GM19035 (cell line): ENCODE measurements at regions not wholly inside any gene's neighbourhood (a gene's known extent, or its start where the extent isn't known, plus 50 kb on each side); places are given as distances from the start of the nearest gene placed in this dataset.
A peak's percentile ranks its signal among the peaks of the same experiment; 100 is the strongest.
"Not testable (repeated sequence)": the region's sequence is repeated elsewhere in the genome, so short reads cannot be mapped to it uniquely, and the experiment has no call there.

ENCODE experiments used
- ATAC-seq: cut with Tn5 transposase; IDR thresholded peaks from one replicate; pipeline ENCODE4 v1.9.1; 2021; ENCODE audit not compliant: unreplicated experiment

DNA sequence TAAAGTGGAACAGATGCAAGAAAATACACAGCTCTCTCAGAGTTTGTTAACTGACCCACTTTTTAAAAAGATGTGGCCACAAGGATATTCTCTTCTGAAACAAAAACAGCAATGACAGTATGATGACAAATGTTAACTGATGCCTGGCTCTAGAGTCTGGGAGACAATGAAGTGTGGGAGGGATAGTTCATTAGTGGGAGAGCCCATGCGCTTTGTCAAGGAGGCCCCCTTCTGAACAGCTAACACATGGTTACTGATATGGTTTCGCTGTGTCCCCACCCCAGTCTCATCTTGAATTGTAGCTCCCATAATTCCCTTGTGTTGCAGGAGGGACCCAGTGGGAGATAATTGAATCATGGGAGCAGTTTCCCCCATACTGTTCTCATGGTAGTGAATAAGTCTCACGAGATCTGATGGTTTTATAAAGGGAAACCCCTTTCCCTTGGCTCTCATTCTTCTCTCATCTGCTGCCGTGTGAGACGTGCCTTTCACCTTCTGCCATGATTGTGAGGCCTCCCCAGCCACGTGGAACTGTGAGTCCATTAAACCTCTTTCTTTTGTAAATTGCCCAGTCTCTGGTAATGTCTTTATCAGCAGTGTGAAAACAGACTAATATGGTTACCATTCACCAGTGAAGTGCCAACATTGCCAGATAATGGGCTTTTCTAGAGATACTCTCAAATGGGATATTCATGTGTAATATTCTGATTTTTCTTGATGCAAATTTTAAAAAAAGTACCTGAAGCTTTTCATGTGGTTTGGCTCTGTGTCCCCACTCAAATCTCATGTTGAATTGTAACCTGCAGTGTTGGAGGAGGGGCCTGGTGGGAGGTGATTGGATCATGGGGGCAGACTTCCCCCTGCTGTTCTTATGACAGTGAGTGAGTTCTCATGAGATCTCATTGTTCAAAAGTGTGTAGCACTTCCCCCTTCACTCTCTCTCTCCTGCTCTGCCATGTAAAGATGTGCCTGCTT, 435.8 kb downstream of the SHISA9 start:
- not testable (repeated sequence) for ATAC-seq

DNA sequence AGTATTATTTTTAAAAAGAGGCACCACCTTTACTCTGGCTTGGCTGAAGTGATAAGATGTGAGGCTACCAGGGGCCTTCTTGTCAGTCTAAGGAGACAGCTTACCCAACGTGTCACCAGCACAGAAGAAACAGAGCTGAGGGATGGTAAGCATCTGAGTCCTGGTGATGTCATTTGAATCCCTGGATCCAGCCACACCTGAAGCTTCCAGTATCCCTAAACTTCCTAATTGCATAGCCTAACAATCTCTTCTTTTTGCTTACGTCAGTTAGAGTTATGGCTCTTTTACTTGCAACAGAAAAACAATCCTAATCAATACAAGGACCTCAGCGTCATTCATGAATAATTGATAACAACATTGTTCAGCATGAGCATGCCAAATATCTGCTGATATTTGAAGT, 436.6 kb downstream of the SHISA9 start:
- no peak for ATAC-seq

- ATAC-seq, result no peak
Measured at GRCh38 chr16:13342675-13343074, 441.3 kb downstream of the SHISA9 start.

GRCh38 chr16:13344001-13344400, 442.6 kb downstream of the SHISA9 start:
- no peak for ATAC-seq

GRCh38 chr16:13348416-13348815, 447.0 kb downstream of the SHISA9 start:
- ATAC-seq, result no peak

DNA sequence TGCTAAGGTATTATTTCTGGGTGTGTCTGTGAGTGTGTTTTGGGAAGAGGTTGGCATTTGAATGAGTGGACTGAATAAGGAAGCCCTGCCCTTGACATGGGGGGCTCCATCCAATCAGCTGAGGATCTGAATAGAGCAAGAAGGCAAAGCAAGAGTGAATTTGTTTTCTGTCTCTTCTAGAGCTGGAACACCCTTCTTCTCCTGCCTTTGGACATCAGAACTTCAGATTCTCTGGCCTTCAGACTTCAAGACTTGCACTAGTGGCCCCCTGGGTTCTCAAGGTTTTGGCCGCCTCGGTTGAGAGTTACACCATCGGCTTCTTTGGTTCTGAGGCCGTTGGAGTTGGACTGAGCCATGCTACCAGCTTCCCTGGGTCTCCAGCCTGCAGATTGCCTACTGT, 448.6 kb downstream of the SHISA9 start:
- ATAC-seq, result no peak

DNA sequence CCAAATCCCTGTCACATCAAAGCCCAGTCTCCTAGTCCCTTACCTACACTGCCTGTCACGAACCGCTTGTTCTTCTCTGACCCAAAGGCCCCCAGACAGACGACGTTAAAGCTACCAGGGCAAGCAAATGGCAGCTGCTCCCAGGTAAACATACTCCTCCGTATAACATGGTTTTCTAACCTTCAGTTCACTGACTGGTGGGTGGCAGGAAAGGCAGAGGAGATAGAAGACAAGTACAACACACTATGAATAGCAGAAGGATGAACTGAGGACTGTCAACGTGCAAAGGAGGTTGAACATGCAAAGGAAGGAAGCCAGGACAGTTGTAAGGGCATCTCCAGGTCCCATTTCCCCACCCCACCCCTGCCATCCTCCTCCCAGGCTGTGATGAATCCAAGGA, 449.8 kb downstream of the SHISA9 start:
- ATAC-seq, result no peak

GRCh38 chr16:13351601-13352217, 450.3 kb downstream of the SHISA9 start:
- no peak for ATAC-seq

DNA sequence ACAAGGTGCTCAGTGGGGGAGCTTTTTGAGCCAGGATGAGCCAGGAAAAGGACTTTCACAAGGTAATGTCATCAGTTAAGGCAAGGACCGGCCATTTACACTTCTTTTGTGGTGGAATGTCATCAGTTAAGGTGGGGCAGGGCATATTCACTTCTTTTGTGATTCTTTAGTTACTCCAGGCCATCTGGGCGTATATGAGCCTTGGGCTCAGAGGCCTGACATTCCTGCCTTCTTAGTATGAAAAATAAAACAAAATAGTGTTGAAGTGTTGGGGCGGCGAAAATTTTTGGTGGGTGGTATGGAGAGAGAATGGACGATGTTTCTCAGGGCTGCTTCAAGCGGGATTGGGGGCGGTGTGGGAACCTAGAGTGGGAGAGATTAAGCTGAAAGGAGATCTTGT, 451.4 kb downstream of the SHISA9 start:
- ATAC-seq, result not testable (repeated sequence)

GRCh38 chr16:13357842-13358241, 456.4 kb downstream of the SHISA9 start:
- ATAC-seq, result not testable (repeated sequence)

- no peak for ATAC-seq
Measured at GRCh38 chr16:13359835-13360234, 458.4 kb downstream of the SHISA9 start.

DNA sequence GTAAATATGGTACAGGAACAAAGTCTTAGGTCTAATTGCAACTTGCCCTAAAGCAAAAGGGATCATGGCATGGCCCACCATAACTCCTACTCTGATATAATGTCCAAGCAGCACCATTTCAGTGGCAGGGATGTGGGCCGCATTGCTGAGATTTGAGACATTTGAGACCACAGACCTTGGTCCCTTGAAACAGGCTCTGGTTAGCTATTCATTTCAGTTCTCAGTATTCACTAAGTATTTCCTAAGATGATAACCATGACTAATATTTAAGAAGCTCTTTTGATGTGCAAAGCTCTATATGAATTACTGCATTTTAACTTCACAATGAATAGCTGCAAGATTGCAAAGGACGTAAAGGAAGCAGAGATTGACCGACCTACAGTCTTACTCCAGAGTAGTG, 471.0 kb downstream of the SHISA9 start:
- no peak for ATAC-seq

DNA sequence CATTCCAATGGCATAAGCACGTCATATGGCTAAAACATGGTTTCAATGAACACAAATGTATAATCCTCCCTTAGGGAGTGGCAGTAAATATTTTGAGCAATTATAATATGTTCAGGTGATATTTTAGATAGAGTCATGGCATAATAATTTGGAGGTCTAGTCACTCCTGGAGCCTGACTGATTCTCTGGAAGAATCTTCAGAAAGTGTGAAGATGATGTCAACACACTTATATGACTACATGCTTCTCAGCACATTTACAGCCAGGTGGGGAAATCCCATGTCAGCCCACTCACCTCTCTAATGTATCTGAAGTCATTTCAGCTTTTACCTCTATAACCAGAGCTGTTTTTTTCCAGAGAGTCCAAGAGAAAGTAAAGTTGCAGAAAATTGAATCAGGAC, 474.8 kb downstream of the SHISA9 start:
- ATAC-seq, result no peak

DNA sequence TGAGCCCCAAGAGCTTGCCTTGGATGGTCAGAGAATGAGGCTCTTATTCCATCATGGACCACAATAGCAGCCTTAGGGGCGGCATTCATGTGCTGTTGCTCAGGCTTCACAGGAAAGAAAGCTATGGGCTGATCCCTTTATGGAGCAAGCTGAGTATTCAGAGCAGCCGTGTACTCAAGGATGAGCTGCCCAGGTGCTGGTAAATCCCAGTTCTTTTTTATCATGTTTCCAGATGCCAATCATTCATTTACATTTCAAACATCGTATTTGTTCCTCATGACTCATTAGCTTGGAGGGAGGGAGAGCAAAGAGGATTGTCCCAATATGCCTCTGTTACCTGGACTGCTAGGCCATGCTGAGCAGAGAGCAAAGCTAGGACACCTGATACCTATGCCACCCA, 475.7 kb downstream of the SHISA9 start:
- no peak for ATAC-seq

- no peak for ATAC-seq
Measured at GRCh38 chr16:13378151-13378550, 476.8 kb downstream of the SHISA9 start.

DNA sequence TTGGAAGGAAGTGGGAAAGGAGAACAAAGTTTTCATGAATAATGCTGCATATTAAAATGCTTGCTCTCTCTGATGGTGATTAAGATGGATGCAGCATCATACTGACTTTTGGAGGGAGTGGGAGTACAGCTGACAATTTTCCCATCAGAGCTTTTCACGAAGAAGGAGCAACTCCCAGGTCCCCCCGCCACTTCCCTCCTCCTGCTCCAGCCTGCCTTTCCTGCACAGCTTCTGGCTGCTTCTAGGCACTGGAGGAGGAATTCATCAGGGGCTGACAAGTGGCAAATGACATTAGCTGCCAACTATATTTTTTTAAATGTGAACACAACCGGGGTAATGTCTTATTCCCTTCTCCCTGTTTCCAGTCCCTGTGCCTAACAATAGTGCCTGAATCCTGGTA, 477.9 kb downstream of the SHISA9 start:
- no peak for ATAC-seq

GRCh38 chr16:13385156-13386040, 484.0 kb downstream of the SHISA9 start:
- not testable (repeated sequence) for ATAC-seq

GRCh38 chr16:13390093-13390985, 488.9 kb downstream of the SHISA9 start:
- ATAC-seq, result peak; percentile 64

GRCh38 chr16:13390986-13391305, 489.5 kb downstream of the SHISA9 start:
- no peak for ATAC-seq

- no peak for ATAC-seq
Measured at GRCh38 chr16:13391337-13391736, 489.9 kb downstream of the SHISA9 start.
